Adrenal gland (tissue), 5 donors: ENCODE measurements at regions not wholly inside any gene's neighbourhood (a gene's known extent, or its start where the extent isn't known, plus 50 kb on each side); places are given as distances from the start of the nearest gene placed in this dataset.

Experiments
- POLR2A ChIP-seq, 2 donors: fragments of 450-650 bp; IDR thresholded peaks; one replicate each; pipeline ENCODE4 v1.6.1; 2017; ENCODE audit warnings: antibody characterized with exemption in 2 of 2, mild to moderate bottlenecking in 2 of 2, moderate library complexity in 1 of 2
- TF ChIP-seq, protein P1 (sequence below), 6 experiments: fragments of 450-650 bp in 4 of 6; fragments of 200-600 bp in 2 of 6; sonication (generic) in 1 of 6; IDR thresholded peaks; 1 replicate in 5 of 6; 2 replicates in 1 of 6; pipeline versions ENCODE4 v1.5.1 to v1.8.0; 2016 to 2021; ENCODE audit warnings: antibody characterized with exemption in 6 of 6, mild to moderate bottlenecking in 2 of 6, moderate library complexity in 1 of 6
- donor health status: DM: no; HTN: no; CAD: no.

DNA sequence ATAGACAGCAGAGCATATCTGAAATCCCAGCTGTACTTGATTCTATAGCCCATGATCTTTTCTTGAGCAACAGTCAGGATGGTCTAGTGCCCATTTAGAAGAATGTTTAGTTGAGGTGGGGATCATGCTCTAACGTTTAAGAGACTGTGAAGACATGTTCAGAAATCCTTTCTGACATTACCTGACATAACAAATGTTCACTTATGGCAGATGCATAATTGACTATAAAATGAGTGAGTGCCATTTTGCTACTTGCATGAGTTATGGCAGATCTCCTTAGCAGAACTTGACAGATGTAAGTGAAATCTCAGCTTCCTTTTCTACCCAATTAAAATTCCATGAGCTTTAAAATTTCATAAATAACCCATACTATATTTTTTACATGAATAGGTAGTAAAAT, 209.5 kb upstream of the MMADHC start:
- TF ChIP-seq, protein P1, sequence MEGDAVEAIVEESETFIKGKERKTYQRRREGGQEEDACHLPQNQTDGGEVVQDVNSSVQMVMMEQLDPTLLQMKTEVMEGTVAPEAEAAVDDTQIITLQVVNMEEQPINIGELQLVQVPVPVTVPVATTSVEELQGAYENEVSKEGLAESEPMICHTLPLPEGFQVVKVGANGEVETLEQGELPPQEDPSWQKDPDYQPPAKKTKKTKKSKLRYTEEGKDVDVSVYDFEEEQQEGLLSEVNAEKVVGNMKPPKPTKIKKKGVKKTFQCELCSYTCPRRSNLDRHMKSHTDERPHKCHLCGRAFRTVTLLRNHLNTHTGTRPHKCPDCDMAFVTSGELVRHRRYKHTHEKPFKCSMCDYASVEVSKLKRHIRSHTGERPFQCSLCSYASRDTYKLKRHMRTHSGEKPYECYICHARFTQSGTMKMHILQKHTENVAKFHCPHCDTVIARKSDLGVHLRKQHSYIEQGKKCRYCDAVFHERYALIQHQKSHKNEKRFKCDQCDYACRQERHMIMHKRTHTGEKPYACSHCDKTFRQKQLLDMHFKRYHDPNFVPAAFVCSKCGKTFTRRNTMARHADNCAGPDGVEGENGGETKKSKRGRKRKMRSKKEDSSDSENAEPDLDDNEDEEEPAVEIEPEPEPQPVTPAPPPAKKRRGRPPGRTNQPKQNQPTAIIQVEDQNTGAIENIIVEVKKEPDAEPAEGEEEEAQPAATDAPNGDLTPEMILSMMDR (IDR thresholded peaks at IDR 0.05) = no peak
- no peak for TF ChIP-seq POLR2A (IDR thresholded peaks at IDR 0.05)
